Right forelimb (tissue), 1 donor: ENCODE measurements at regions not wholly inside any gene's neighbourhood (a gene's known extent, or its start where the extent isn't known, plus 50 kb on each side); places are given as distances from the start of the nearest gene placed in this dataset.

Experiments
- DNase-seq: peaks from one replicate; pipeline ENCODE4 v3.0.0-alpha.2; 2018

DNA sequence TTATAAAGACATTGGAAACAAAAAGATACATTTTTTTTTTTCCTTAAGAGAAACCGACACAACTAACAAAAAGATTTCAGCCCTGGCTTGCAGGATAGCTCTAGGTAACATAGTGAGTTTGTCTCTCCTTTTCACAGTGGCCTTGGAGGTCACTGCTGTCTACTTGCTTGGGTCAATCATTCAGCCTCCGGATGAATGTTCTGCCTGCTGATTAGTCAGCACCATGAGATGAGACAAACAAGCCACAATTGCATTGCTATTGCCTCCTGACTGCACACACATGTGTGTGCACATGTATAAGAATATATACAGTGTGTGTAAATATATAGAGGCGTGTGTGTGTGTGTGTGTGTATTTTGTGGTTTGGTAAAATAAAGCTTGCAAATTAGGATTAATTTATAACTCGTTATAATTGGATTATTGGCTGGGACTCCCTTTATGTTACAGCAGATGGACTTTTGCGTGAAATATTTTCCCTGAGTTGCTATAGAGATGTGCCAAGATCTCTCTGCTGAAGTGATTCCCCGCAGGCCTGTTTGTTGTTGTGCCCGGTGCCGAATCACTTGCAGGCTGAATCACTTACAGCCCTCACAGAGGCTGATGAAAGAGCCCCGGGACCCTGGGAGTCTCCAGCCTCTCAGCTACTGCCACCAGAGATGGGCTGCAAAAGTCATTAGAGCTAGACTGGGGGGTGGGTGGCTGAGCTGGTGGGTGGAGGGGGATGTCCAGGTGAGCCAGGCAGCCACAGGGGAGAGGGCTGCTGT is 161.2 kb downstream of the FGF18 start:
- peak; percentile 59 for DNase-seq

DNA sequence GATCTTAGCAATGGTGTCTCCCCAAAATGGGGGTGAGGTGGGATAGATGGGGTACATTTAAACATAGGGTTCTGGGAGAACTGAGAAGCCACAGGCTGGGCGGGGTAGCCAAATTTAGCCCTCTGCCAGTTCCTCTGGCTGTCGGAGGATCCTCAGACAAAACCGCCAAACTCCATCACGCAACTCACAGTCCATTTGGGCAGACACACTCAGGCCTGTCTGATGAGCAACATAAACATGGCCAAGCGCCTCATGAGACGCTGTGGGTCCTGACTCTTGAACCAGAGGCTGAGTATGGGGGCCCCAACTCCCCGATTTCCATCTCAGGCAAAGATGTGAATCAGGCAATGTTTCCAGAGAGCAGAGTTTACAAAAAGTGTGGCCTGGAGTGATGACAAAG is 162.3 kb downstream of the FGF18 start:
- DNase-seq, result no peak

DNA sequence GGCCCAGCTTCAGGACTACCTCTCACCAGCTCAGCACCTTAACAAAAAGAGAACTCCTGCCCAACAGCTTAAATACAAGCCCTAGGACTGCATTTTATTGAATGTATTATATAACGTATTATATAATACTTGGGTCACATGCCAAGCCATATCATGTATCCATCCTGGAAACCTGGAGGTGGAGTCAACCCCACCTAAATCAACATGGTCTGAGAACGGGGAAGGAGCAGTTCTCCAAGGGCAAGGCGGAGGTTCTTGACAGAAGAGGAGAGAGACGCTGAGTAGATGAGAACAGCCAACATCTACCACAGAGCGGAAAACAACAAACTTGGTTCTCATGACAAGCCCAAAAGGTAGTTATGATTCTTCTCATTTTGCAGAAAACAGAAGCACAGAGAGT is 163.4 kb downstream of the FGF18 start:
- no peak for DNase-seq

DNA sequence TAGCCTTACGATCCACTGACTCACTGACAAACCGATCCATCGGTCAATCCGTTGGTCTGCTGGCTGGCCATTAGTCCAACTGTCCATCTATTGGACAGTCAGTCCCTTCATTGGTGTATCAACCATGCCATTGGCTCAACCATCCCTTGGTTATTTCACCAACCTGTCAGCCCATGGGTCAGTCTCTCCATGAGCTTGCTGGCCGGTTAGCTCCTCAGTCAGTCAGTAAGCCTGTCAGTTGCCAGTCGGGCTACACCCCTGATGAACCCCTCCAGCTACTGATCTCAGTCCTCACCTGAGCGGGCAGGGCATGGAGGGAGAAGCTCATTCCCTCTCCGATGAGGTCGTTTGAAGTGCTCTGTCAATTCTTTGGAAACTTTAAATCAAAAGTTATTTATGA is 166.5 kb downstream of the FGF18 start:
- DNase-seq, result no peak

DNA sequence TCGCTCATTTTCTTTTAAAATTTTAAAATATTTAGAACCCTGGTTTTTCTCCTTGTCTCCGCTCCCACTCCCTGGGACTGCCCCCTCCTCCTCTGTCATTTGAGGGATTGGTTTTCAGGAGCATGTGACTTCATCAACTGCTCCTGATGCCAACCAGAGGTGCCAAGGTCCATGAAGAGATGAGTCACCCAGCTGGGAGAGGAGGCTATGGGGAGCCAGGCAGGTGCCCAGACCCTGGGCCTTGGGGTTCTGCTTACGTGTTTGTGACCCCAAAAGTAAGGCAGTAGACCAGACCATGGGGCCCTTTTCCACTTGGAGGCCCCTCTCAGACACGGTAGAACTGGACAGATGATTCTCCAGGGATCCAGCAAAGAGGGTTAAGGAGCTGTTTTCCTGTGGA is 167.0 kb downstream of the FGF18 start:
- no peak for DNase-seq

DNA sequence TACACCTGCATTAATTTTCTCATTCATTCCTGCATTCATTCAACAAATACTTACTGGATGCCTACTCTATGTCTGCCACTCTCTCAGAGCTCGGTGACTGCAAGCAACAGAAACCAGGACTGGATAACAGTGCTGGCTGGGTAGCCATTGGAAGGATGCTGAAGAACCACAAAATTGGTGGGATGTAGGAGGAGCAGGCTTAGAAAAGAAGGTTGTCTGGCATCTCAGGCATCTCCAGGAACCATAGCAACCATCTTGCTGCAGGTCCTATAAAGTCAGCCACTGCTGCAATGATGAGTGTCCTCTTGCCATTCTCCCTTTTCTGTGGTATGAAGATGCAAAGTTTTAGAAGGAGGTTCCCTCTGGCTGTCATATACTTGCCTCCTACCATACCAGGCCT is 168.6 kb downstream of the FGF18 start:
- DNase-seq, result no peak

DNA sequence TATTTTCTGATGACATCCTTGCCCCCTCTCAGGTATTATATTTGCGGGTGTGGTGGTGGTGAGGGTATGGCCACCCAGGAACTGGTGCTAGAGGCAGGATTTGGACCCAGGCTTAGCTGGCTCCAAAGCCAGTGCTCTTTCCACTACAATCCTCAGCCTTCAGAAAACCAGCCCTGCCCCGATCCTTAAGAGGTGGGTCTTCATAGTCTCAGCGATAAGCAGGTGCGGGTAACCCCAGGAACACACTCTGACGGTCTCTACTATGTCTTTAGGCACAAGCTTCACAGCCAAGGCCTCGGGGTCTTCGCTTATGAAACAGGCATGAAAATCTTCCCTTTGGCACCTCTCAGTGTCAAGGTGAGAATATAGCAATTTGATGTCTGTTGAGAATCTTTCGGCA is 169.3 kb downstream of the FGF18 start:
- no peak for DNase-seq

DNA sequence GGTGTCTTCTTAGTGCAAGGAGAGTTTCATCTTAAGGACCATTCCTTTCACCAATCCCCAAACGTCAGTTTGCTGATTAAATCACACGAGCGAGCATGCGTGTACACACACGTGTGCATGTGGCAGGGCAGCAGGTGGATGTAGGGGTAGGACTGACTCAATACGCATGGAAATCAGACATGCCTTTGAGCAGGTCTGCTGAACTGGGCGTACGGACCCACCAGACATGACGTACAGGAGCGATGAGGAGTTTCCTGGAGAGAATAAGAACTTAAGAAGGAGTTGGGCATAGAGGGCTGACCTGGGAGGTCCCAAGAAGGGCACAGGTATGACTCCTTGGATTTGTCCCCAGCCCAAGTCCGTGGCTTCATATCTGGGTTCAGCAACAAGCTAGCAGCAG is 170.0 kb downstream of the FGF18 start:
- DNase-seq, result no peak

DNA sequence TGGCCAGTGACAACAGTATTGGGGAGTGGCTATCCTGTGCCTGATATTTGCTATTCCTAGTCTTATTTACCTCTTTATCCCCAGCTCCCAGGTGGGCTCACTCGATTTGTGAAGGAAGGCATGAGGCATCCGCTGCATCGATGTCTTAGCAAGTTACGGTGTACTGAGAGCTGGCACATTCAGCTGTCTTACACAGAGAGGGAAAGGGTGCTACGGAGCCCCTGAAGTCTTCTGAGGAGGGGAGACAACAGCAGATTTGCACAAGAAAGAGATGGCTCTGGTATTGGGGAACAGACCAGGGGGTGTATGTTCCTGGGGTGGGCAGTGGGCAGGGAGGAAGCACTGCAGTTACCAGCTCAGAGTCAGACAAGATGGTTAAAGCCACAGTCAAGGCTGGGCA is 172.6 kb downstream of the FGF18 start:
- no peak for DNase-seq

DNA sequence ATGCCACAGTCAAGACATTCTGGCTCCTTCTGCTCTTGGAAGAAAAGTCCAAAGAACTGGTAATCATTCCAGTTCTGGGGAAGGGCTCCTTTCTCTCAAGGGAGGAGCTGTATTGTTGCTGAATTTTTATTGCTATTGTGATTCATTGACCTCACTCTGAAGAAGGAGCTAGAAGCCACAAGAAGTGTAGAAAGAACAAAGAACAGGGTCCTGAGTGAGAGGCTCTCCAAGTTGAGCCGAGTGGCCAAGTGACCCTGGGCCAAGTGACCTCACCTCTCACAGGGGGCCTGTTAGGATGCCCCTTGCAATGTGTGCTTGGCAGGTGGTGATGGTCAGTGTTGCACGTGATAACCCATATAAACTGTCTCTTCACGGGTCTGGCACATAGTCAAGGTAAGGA is 173.3 kb downstream of the FGF18 start:
- no peak for DNase-seq

DNA sequence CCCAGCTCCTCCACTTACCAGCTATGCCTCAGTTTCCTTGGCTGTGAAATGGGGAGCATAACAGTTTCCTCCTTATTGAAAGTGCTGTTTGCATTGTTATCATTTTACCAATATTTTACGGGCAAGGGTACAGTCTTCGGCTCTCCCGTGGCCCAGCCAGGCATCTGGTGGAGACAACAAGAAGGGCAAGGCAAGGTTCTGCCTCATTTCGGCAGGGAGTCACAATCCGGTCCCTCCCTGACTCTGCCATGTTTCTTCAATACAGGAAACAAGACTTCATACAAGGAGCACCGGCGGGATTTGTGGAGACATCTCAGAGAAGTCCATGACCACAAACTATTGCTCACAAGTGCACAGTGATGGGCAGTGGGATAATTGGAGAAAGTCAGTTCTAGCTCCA is 174.0 kb downstream of the FGF18 start:
- DNase-seq, result no peak

DNA sequence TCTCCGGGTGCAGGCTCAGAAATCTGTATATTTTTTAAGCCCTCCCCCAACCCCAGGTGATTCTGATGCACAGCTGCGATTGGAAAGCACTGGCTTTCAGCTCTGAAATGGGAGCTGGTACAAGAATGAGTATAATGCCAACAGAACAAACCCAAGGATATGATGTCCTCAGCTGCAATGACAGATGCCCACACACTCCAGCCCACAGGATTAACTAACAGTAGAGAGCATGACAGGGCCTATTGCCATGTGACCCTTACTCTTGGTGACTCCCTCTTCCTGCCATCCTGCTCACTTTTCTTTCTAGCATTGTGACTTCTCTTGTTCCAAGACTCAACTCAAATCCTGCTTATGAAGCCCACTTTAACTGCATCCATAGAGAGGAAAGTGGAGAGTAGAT is 174.5 kb downstream of the FGF18 start:
- no peak for DNase-seq

DNA sequence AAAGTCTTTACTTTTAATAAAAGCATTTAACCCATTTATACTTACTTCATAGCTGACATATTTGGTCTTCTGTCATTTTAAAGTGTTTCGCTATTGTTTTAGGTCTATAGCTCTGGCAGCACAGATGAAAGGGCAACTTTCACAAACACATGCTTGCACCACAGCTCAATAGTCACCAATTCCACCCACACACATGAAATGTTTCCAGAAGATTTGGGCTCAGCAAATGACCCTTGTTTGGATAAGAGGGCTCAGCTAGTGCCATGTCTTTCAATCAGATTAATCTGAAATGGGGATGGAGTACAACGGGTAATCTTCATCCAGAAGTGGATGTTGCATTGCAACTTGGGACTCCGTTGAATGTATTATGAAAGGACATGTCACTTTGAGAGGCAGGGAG is 176.0 kb downstream of the FGF18 start:
- DNase-seq, result no peak

DNA sequence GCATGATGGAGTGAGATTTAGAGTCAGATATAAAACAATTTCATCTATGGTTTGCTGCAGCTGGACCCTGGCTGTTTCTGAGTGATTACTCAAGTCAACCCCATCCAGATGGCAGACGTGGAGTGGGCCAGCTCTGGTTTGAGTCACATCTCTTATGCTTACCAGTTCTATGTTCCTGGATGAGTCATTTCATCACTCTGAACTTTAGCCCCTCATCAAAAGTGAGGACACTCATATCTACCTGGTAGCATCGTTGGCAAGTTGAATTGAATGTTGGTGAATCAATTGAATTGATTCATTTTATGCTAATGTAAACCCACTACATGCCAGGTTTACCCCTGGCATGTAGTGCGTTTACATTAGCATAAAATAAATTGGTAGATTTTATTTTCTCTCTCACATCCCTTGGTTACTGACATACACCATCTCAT is 176.4 kb downstream of the FGF18 start:
- no peak for DNase-seq

DNA sequence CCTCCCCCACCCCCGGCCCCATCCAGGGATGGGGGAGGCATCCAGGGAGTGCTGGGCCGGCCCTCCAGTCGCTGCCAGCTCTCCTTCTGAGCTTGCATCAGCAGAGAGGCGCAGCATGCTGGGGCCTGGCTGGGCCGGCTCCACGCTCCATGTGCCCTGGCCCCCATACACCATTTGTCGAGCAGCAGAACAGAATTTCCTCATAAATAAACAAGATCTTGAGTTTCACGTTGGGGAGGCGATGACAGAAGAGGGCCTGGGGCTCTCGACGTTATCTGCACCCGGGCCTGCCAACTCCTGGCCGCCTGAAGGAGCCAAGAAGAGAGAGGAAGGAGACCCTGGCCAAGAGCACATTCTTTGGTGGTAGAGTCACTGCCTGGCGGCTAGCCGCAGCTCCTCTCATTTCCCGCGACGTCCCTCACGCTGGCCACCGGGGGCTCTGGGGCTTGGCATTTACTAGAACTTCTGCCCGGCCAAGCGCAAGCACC is 177.0 kb downstream of the FGF18 start:
- DNase-seq, result peak; percentile 81

DNA sequence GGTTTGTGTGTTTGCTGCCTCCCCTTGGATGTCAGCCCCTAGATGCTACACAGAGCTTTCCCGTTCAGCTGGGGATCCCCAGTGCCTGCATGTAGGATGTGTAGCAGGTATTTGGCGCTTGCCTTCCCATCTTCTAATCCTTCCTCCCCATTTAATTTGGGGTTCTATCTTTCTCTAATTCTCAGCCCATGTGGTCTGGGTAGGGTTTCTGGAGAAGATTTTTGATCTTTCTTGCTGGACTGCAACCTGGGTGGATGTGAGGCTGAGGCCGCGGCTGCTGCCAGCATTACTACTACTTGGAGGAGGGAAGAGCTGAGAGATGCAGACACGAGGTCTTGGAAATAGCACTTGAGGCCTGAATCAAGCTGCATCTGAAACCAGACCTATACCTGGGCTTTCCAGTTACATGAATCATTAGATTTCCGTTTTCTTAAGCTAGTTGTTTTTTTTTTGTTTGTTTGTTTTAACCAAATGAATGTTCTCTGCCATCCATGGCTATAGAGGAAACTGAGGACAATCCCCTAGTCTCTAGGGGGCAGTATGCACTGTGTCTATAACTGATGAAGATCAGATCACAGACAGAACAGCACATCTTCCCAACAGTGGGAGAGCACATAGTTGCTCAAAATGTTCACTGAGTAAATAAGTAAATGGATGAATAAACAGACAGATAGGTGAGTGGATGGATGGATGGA is 178.6 kb downstream of the FGF18 start:
- DNase-seq, result no peak

DNA sequence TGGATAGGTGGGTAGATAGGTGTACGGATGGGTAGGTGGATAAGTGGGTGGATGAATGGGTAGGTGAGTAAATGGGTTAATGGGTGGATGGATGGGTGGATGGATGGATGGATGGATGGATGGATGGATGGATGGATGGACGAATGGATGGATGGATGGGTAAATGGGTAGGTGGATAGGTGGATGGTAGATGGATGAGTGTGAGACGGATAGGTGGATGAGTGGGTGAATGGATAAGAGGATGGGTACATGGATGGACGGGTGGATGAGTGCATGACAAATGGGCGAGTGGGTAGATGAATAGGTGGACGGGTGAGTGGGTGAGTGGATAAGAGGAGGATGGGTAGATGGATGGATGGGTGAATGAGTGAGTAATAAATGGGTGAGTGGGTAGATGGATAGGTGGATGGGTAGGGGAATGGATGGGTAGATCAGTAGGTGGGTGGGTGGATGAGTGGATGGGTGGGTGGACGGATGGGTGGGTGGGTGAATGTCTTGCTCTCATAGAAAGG is 179.2 kb downstream of the FGF18 start:
- no peak for DNase-seq

DNA sequence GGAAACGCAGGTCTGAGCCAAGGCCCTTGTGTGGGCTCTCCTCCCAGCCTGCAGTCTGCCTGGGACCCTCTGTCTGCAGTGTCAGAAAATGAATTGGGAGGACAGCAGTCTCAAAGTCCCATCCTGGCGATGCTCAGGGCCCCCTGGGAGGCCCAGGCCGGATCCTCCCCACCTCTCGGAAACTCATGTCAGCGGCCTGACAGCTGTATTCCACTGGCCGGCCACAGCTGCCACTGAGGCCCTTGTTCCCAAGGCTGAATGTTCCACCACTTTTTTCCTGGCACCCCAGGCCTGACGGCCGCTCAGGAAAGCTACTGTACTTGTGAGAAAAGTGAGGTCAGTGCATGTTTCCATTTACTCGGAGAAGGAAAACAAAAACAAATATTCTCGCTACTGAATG is 180.0 kb downstream of the FGF18 start:
- DNase-seq, result peak; percentile 71

DNA sequence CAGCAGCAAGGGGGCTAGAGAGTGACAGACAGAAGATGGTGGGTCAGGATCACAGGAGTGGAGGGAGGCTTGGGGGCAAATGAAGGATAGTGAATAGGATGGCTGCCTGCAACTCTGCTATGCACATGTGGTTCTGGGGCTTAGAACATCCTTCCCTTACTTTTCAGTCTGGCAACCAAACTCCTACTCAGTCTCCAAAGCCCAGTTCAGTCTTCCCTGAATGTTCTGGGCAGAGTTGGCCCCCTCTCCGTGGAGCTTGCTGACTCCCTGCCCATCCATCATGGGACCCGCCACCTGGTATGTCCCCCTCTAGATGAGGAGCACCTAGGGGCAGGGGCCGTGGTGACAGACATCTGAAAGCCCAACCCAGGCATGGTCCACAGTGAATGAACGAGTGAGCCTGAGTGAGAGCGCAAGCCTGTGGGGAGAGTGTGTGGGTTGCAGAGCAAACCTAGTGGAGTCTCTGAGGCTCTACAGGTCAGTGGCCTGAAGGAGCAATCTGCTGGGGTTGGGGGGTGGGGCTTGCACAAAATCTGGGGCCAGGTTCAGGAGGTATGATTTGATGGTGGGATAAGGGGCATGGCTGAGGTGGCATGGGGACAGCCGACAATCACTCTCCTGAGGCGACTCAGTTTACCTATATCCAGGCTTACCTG is 180.6 kb downstream of the FGF18 start:
- no peak for DNase-seq

DNA sequence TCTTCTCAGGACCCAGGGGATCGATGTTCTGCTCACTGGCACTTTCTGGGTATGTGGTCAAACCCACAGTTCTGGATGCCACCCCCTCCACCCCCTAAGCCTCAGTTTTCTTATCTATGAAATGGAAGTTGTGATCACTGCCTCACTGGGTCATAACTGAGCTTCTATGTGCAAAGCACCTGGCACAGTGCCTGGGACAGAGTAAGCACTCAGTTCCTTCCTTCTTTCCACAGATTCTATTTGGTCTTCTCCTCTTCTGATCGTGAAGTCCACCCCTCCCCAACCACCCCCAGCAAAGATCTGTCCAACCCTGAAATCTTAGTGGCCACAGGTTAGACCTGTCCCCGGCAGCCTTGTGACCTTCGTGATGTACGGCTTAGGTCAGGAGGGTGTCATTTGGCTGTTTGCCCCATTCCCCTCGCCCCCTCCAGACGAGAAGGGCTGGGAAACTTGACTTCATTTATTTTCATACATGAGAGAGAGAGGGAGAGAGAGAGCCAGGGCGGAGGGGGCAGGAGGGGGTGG is 181.4 kb downstream of the FGF18 start:
- no peak for DNase-seq

DNA sequence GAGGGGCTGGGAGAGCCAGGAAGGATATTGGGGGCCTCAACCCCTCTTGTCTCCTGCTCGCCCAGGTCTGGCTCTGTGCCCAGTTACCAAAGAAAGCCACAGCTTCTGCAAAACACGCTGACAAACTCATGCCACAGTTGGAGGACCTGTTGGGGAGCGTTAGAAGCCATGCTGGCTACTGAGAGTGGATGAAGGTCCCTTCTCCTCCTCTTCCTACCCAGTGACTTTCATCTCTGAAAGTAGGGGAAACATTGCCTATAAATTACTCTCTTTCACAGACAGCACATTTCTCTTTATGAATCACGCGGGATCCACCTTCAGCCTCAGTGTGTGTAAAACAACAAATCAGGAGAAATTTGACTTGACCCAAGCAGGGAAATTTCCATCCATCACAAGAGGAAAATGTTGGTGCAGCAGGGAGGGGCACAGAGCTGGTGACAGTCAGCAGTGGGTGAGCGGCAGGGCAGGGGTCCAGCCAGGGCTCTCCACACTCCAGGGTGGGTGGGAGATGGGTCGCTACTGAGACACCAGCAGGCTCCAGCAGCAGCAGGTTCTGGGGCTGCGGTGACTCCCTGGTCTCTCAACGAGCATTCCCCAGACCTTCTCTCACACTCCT is 181.9 kb downstream of the FGF18 start:
- DNase-seq, result no peak

DNA sequence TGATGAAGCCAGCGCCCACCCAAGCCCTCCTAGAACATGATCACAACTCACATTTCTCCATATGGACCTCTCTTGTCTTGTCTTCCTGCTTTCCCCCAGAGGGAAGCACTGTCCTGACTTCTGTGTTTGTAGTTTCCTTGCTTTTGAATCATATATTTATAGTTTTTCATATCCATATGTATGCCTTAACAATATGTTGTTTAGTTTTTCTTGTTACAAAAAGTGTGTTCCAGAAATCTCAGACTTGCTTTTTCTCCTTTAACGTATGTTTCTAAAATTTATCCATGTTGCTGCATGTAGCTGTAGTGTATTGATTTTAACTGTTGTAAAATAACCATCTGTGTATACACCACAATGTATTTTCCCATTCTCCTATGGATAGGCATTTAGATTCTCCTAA is 182.0 kb upstream of the SMIM23 start:
- DNase-seq, result no peak

DNA sequence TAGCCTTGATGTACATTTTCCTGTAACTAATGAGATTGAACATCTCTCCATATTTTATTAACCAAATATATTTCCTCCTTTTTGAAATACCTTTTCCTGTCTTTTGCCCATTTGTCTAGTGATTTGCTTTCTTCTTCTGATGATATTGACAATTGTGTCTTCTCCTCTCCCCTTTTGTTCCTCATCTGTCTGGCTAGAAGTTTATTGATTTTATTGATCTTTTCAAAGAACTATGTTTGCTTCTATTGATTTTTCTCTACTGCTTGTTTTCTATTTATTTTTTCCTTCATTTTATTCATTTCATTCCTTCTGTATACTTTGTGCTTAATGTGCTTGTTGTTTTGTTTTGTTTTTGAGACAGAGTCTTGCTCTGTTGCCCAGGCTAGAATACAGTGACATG is 181.4 kb upstream of the SMIM23 start:
- DNase-seq, result no peak
